A549 (cell line): ENCODE measurements at regions not wholly inside any gene's neighbourhood (a gene's known extent, or its start where the extent isn't known, plus 50 kb on each side); places are given as distances from the start of the nearest gene placed in this dataset.

Source experiments
- ATAC-seq, 2 experiments: fragments of 200-7000 bp in 1 of 2; fragments of >200 bp in 1 of 2; cut with Nextera tagmentation in 1 of 2; cut with Tn5 transposase in 1 of 2; 3 replicates each; pipeline versions ENCODE4 v1.8.0 to v1.9.1; 2018 to 2020; ENCODE audit warnings: mild to moderate bottlenecking in 1 of 2, moderate library complexity in 1 of 2
- CTCF ChIA-PET: fragments of 300-600 bp; sonication (Branson Sonifier 250); formaldehyde crosslinking; extraction: SDS; loops from one replicate; lab custom pipeline; 2021; ENCODE audit warnings: antibody characterized with exemption, inconsistent platforms; lab: Yijun Ruan, JAX
- POLR2A ChIA-PET: fragments of 350-600 bp; formaldehyde crosslinking; extraction: SDS; loops from one replicate; lab custom pipeline; 2021; ENCODE audit warnings: antibody characterized with exemption, inconsistent platforms; lab: Yijun Ruan, JAX
- DNase-seq, 2 experiments: peaks; one replicate each; pipeline versions ENCODE4 v3.0.0 to v3.0.0-alpha.2; 2011 to 2016; ENCODE audit warnings: low read depth in 1 of 2, low spot score in 1 of 2
- FAIRE-seq: peaks from 2 replicates; lab custom pipeline; 2011; peaks lifted over from hg19 to GRCh38; lab: Jason Lieb, UNC
- H3K27ac ChIP-seq, 2 experiments: fragments of >200 bp; sonication (Bioruptor Twin); formaldehyde crosslinking; 3 replicates each; pipeline ENCODE4 v1.5.1; 2016 to 2017
- H3K4me1 ChIP-seq: fragments of >200 bp; sonication (Bioruptor Twin); formaldehyde crosslinking; 3 replicates; pipeline ENCODE4 v1.6.1; 2016
- H3K4me2 ChIP-seq: fragments of >200 bp; sonication (Bioruptor Twin); formaldehyde crosslinking; 3 replicates; pipeline ENCODE4 v1.6.1; 2016
- H3K4me3 ChIP-seq: fragments of >200 bp; sonication (Bioruptor Twin); formaldehyde crosslinking; 3 replicates; pipeline ENCODE4 v1.5.1; 2016
- H3K9me3 ChIP-seq: fragments of >200 bp; sonication (Bioruptor Twin); formaldehyde crosslinking; 3 replicates; pipeline ENCODE4 v1.6.1; 2016
- ATOH8 ChIP-seq: fragments of 250-450 bp; sonication (Bioruptor Pico); IDR thresholded peaks from 2 replicates; pipeline ENCODE4 v1.5.0; 2020; ENCODE audit warnings: low read depth, mild to moderate bottlenecking, moderate library complexity
- CBX2 ChIP-seq: fragments of 200-600 bp; sonication (generic); IDR thresholded peaks from 2 replicates; pipeline ENCODE4 v1.6.1; 2016; ENCODE audit warnings: low read depth, mild to moderate bottlenecking, borderline replicate concordance
- CBX8 ChIP-seq: fragments of 200-600 bp; sonication (generic); IDR thresholded peaks from 2 replicates; pipeline ENCODE4 v1.6.1; 2016
- CEBPB ChIP-seq, 2 experiments: fragments of >200 bp in 1 of 2; sonication (Bioruptor Twin) in 1 of 2; formaldehyde crosslinking in 1 of 2; IDR thresholded peaks; 2 replicates each; pipeline ENCODE4 v1.6.1; 2012 to 2016
- CHD2 ChIP-seq: fragments of 150-350 bp; IDR thresholded peaks from 2 replicates; pipeline ENCODE4 v1.6.1; 2014; ENCODE audit warnings: low read length; ENCODE audit not compliant: partially characterized antibody
- CHD4 ChIP-seq: fragments of 200-600 bp; sonication (generic); IDR thresholded peaks from 2 replicates; pipeline ENCODE4 v1.6.1; 2016; ENCODE audit warnings: antibody characterized with exemption, mild to moderate bottlenecking, borderline replicate concordance
- ESRRA ChIP-seq: fragments of 150-350 bp; IDR thresholded peaks from 2 replicates; pipeline ENCODE4 v1.6.1; 2014; ENCODE audit warnings: mild to moderate bottlenecking, low read length, borderline replicate concordance
- FOSB ChIP-seq: fragments of 250-450 bp; sonication (Bioruptor Pico); IDR thresholded peaks from 2 replicates; pipeline ENCODE4 v1.5.0; 2020; ENCODE audit warnings: mild to moderate bottlenecking, moderate library complexity
- FOXS1 ChIP-seq: fragments of 250-450 bp; sonication (Bioruptor Pico); IDR thresholded peaks from 2 replicates; pipeline ENCODE4 v1.5.0; 2020; ENCODE audit warnings: mild to moderate bottlenecking, moderate library complexity
- GATA3 ChIP-seq: IDR thresholded peaks from 2 replicates; pipeline ENCODE4 v1.6.1; 2012; ENCODE audit warnings: borderline replicate concordance
- HES2 ChIP-seq: fragments of >200 bp; sonication (Bioruptor Twin); formaldehyde crosslinking; IDR thresholded peaks from 2 replicates; pipeline ENCODE4 v1.6.1; 2016
- HEYL ChIP-seq: fragments of 250-450 bp; sonication (Bioruptor Pico); IDR thresholded peaks from 2 replicates; pipeline ENCODE4 v1.8.0; 2021; ENCODE audit warnings: mild to moderate bottlenecking, moderate library complexity
- HOXA7 ChIP-seq: fragments of 250-450 bp; sonication (Bioruptor Pico); IDR thresholded peaks from 2 replicates; pipeline ENCODE4 v1.5.0; 2020; ENCODE audit warnings: mild to moderate bottlenecking, moderate library complexity
- HOXB13 ChIP-seq: fragments of 250-450 bp; sonication (Bioruptor Pico); IDR thresholded peaks from 2 replicates; pipeline ENCODE4 v1.5.0; 2020; ENCODE audit warnings: low read depth, mild to moderate bottlenecking, moderate library complexity
- HOXB5 ChIP-seq: fragments of 250-450 bp; sonication (Bioruptor Pico); IDR thresholded peaks from 2 replicates; pipeline ENCODE4 v1.5.0; 2020; ENCODE audit warnings: mild to moderate bottlenecking, moderate library complexity
- KDM1A ChIP-seq: fragments of 200-600 bp; sonication (generic); IDR thresholded peaks from 2 replicates; pipeline ENCODE4 v1.6.1; 2016; ENCODE audit warnings: low read depth, mild to moderate bottlenecking
- MAX ChIP-seq: IDR thresholded peaks from 2 replicates; pipeline ENCODE4 v1.6.1; 2012
- MAZ ChIP-seq: fragments of 150-350 bp; IDR thresholded peaks from 2 replicates; pipeline ENCODE4 v1.6.1; 2014; ENCODE audit warnings: antibody characterized with exemption, low read depth, low read length, borderline replicate concordance
- MYC ChIP-seq: IDR thresholded peaks from 2 replicates; pipeline ENCODE4 v1.6.1; 2012; ENCODE audit warnings: mild to moderate bottlenecking, inconsistent platforms, low read length, improper control_type of control experiment, borderline replicate concordance
- NFE2L2 ChIP-seq: fragments of 150-350 bp; conservative IDR thresholded peaks from 2 replicates; pipeline ENCODE4 v1.6.1; 2014; ENCODE audit warnings: low read length
- POLR2AphosphoS2 ChIP-seq: conservative IDR thresholded peaks from 2 replicates; pipeline ENCODE4 v1.6.1; 2012; ENCODE audit warnings: low read length, improper control_type of control experiment, inconsistent platforms
- TP53 ChIP-seq: fragments of 250-450 bp; sonication (Bioruptor Pico); IDR thresholded peaks from 2 replicates; pipeline ENCODE4 v1.5.0; 2021; ENCODE audit warnings: mild to moderate bottlenecking, moderate library complexity
- ZFP36 ChIP-seq: fragments of 450-650 bp; IDR thresholded peaks from 2 replicates; pipeline ENCODE4 v1.6.1; 2014; ENCODE audit warnings: borderline replicate concordance; ENCODE audit not compliant: partially characterized antibody
- WGBS: methylation state at CpG from one replicate; pipeline ENCODE4 v1.1.6; 2017; ENCODE audit errors: missing lambda C conversion rate; 5-methylcytosine and 5-hydroxymethylcytosine counted together

GRCh38 chr10:3987143-3987974 lies 202.3 kb upstream of the KLF6 start:
- no peak for DNase-seq
- Histone ChIP-seq H3K9me3 (no peaks in the 10 kb centered on the region), H3K4me1 (no peaks in the 10 kb centered on the region), H3K4me3 (no peak overlapping the region), H3K27ac (no peak overlapping the region)
- no peak for ATAC-seq
- no peak for FAIRE-seq
- no peak for TF ChIP-seq HOXB5 (CRISPR knock-in tag)
- no peak for TF ChIP-seq MAX
- no peak for TF ChIP-seq CBX2
- no peak for TF ChIP-seq GATA3
- no peak for TF ChIP-seq POLR2AphosphoS2
- TF ChIP-seq KDM1A = no peak
- no peak for TF ChIP-seq HEYL (CRISPR knock-in tag)
- no peak for TF ChIP-seq HOXA7 (CRISPR knock-in tag)
- no peak for TF ChIP-seq NFE2L2
- TF ChIP-seq, all 56 proteins: peak for 0
- ChIA-PET POLR2A (no interaction called here), CTCF (no interaction called here)
- WGBS = 65% methylated on average over 9 of the region's 9 CpGs
- H3K4me2 ChIP-seq = no peak overlapping the region

- CTCF ChIA-PET = interaction anchor here (0.6 kb wide), 1 partner anchor 558 kb away, joined by 4 read pairs; no protein-coding TSS in a partner anchor
- Histone ChIP-seq H3K9me3 (no peaks in the 10 kb centered on the region), H3K4me2 (no peak overlapping the region)
- no peak for FAIRE-seq
- TF ChIP-seq CBX8 (no peak), ESRRA (no peak), NFE2L2 (no peak), CEBPB (IDR thresholded peaks at IDR 0.05) (no peak), ZFP36 (no peak), ATOH8 (CRISPR knock-in tag) (no peak), FOXS1 (CRISPR knock-in tag) (no peak), CHD2 (no peak), CHD4 (no peak), FOSB (CRISPR knock-in tag) (no peak), TP53 (no peak), HES2 (no peak), MYC (no peak), MAZ (no peak), CBX2 (no peak), HOXB13 (CRISPR knock-in tag) (no peak)
- TF ChIP-seq, all 56 proteins: peak for 0
- H3K4me3 ChIP-seq = no peak overlapping the region
- no peak overlapping the region for H3K27ac ChIP-seq
- DNase-seq (no peak), ATAC-seq (no peak)
- POLR2A ChIA-PET = no interaction called here
- H3K4me1 ChIP-seq = no peaks in the 10 kb centered on the region
- WGBS = 85% methylated on average over 10 of the region's 10 CpGs
These were observed 201.6 kb upstream of the KLF6 start for GRCh38 chr10:3986493-3987142.
